ENCODE measurements at regions not wholly inside any gene's neighbourhood (a gene's known extent, or its start where the extent isn't known, plus 50 kb on each side); places are given as distances from the start of the nearest gene placed in this dataset.

- no peak for TF ChIP-seq PBX3 (IDR thresholded peaks at IDR 0.05; ENCODE audit: insufficient replicate concordance, low read depth, low read length)
- TF ChIP-seq USF1 (IDR thresholded peaks at IDR 0.05; ENCODE audit: borderline replicate concordance, extremely low read length, insufficient read depth, low read depth, low read length) = no peak
- TF ChIP-seq MYC (IDR thresholded peaks at IDR 0.05; ENCODE audit: insufficient read depth, insufficient read length, insufficient replicate concordance, low read length, severe bottlenecking) = no peak
- TF ChIP-seq NR2C2 (IDR thresholded peaks at IDR 0.05; ENCODE audit: borderline replicate concordance, control insufficient read depth, insufficient read length, low read depth) = no peak
- no peak for TF ChIP-seq CTCF (IDR thresholded peaks at IDR 0.05 in 2 of 3, conservative IDR thresholded peaks at IDR 0.05 in 1 of 3; ENCODE audit: control insufficient read depth in 2 of 3, extremely low read depth in 1 of 3, insufficient read depth in 1 of 3, low read depth in 3 of 3, low read length in 3 of 3)
- no peak for TF ChIP-seq POLR2A (IDR thresholded peaks at IDR 0.05; ENCODE audit: low read depth, low read length)
These were observed 96.3 kb upstream of the BCL11A start for GRCh38 chr2:60649721-60650120.

All from GM12878 (cell line).